HepG2 (cell line): ENCODE measurements at regions not wholly inside any gene's neighbourhood (a gene's known extent, or its start where the extent isn't known, plus 50 kb on each side); places are given as distances from the start of the nearest gene placed in this dataset.

Experiments
- ATAC-seq: fragments of 200-7000 bp; cut with Tn5 transposase; 3 replicates; pipeline ENCODE4 v1.9.1; 2020; ENCODE audit warnings: mild to moderate bottlenecking, moderate library complexity
- BruUV-seq: library from RNA; stranded (reverse); fragments of 400-500 nt; replicated peaks from 2 replicates; lab custom pipeline; 2021; lab: Mats Ljungman, UMichigan
- CTCF ChIA-PET: fragments of 300-600 bp; formaldehyde crosslinking; extraction: SDS; loops from one replicate; lab custom pipeline; 2021; ENCODE audit warnings: low total read pairs, inconsistent platforms, low intra/inter-chr PET ratio; lab: Yijun Ruan, JAX
- POLR2A ChIA-PET: fragments of 350-600 bp; sonication (Branson Sonifier 250); formaldehyde crosslinking; loops from one replicate; lab custom pipeline; 2020; ENCODE audit warnings: antibody characterized with exemption, inconsistent platforms; lab: Yijun Ruan, JAX
- DNase-seq: peaks from one replicate; pipeline ENCODE4 v3.0.0-alpha.2; 2015; ENCODE audit warnings: low spot score
- FAIRE-seq: peaks from 3 replicates; lab custom pipeline; 2011; peaks lifted over from hg19 to GRCh38; lab: Jason Lieb, UNC
- H2AFZ ChIP-seq: one replicate; pipeline ENCODE4 v1.6.1; 2011; ENCODE audit warnings: low read length, inconsistent platforms
- H3K27ac ChIP-seq: fragments of 300-600 bp; 3 replicates; pipeline ENCODE4 v1.8.0; 2011; ENCODE audit warnings: mixed run types, mild to moderate bottlenecking, mixed read lengths, low read length, inconsistent platforms; ENCODE audit not compliant: insufficient read depth; ENCODE audit errors: extremely low read length
- H3K27me3 ChIP-seq, 2 experiments: fragments of 200-600 bp in 1 of 2; 2 replicates in 1 of 2; 3 replicates in 1 of 2; pipeline versions ENCODE4 v1.6.0 to v1.8.0; 2011; ENCODE audit warnings: low read length in 2 of 2, mild to moderate bottlenecking in 2 of 2, moderate library complexity in 2 of 2, inconsistent platforms in 1 of 2; ENCODE audit not compliant: insufficient read depth in 2 of 2, control insufficient read depth in 1 of 2
- H3K36me3 ChIP-seq, 2 experiments: fragments of 200-600 bp in 1 of 2; replicated peaks in 1 of 2; 2 replicates in 1 of 2; 3 replicates in 1 of 2; pipeline versions ENCODE4 v1.5.1 to v1.8.0; 2011; ENCODE audit warnings: low read length in 2 of 2, inconsistent platforms in 1 of 2; ENCODE audit not compliant: insufficient read depth in 2 of 2, control insufficient read depth in 1 of 2
- H3K4me1 ChIP-seq: 2 replicates; pipeline ENCODE4 v1.5.1; 2012; ENCODE audit warnings: low read length, inconsistent platforms; ENCODE audit not compliant: insufficient read depth
- H3K4me2 ChIP-seq: 2 replicates; pipeline ENCODE4 v1.6.0; 2011; ENCODE audit warnings: low read depth, low read length, inconsistent platforms
- H3K4me3 ChIP-seq, 3 experiments: fragments of 200-600 bp in 1 of 3; sonication (generic), shearing (Covaris generic) in 1 of 3; replicated peaks in 1 of 3; 2 replicates each; pipeline ENCODE4 v1.5.1; 2011 to 2016; ENCODE audit warnings: low read length in 3 of 3, inconsistent platforms in 2 of 3, low read depth in 2 of 3, mild to moderate bottlenecking in 2 of 3, control low read depth in 1 of 3, mixed read lengths in 1 of 3; ENCODE audit not compliant: insufficient read depth in 1 of 3
- H3K79me2 ChIP-seq: one replicate; pipeline ENCODE4 v1.6.1; 2011; ENCODE audit warnings: low read length, inconsistent platforms; ENCODE audit not compliant: insufficient read depth
- H3K9ac ChIP-seq: 2 replicates; pipeline ENCODE4 v1.6.0; 2011; ENCODE audit warnings: mild to moderate bottlenecking, low read depth, low read length, inconsistent platforms; ENCODE audit not compliant: insufficient read depth
- H3K9me3 ChIP-seq: 2 replicates; pipeline ENCODE4 v1.5.1; 2012; ENCODE audit warnings: mild to moderate bottlenecking, low read length
- H4K20me1 ChIP-seq: 2 replicates; pipeline ENCODE4 v1.6.0; 2011; ENCODE audit warnings: inconsistent platforms, mild to moderate bottlenecking, low read length, moderate library complexity; ENCODE audit not compliant: insufficient read depth
- EEA1 ChIP-seq: sonication (generic); formaldehyde crosslinking; IDR thresholded peaks from 2 replicates; pipeline ENCODE4 v1.5.1; 2020; ENCODE audit warnings: mild to moderate bottlenecking, missing genetic modification reagents, borderline replicate concordance
- EP300 ChIP-seq, 3 experiments: sonication (generic) in 1 of 3; formaldehyde crosslinking in 1 of 3; IDR thresholded peaks; 2 replicates each; pipeline versions ENCODE4 v1.5.1 to v1.6.1; 2011 to 2020; ENCODE audit warnings: low read depth in 2 of 3, low read length in 2 of 3, borderline replicate concordance in 1 of 3, improper control_type of control experiment in 1 of 3, mild to moderate bottlenecking in 1 of 3, missing genetic modification reagents in 1 of 3, moderate library complexity in 1 of 3
- KDM5A ChIP-seq: fragments of 200-600 bp; sonication (generic); IDR thresholded peaks from 2 replicates; pipeline ENCODE4 v1.7.0; 2018; ENCODE audit warnings: antibody characterized with exemption, mild to moderate bottlenecking, low read length, borderline replicate concordance
- MXD1 ChIP-seq: sonication (generic); formaldehyde crosslinking; IDR thresholded peaks from 2 replicates; pipeline ENCODE4 v1.4.0; 2020; ENCODE audit warnings: mild to moderate bottlenecking, missing genetic modification reagents
- TBP ChIP-seq: sonication (generic); formaldehyde crosslinking; IDR thresholded peaks from 2 replicates; pipeline ENCODE4 v1.5.0; 2020; ENCODE audit warnings: missing genetic modification reagents
- TFE3 ChIP-seq: IDR thresholded peaks from 2 replicates; pipeline ENCODE4 v1.6.1; 2016
- ZBTB34 ChIP-seq: sonication (generic); formaldehyde crosslinking; IDR thresholded peaks from 2 replicates; pipeline ENCODE4 v1.8.0; 2022; ENCODE audit warnings: mild to moderate bottlenecking, missing genetic modification reagents
- ZBTB39 ChIP-seq: sonication (generic); formaldehyde crosslinking; IDR thresholded peaks from 2 replicates; pipeline ENCODE4 v1.5.0; 2020; ENCODE audit warnings: missing genetic modification reagents
- ZNF33A ChIP-seq: sonication (generic); formaldehyde crosslinking; IDR thresholded peaks from 2 replicates; pipeline ENCODE4 v1.5.1; 2020; ENCODE audit warnings: missing genetic modification reagents, mild to moderate bottlenecking, moderate library complexity, borderline replicate concordance
- ZNF512 ChIP-seq: sonication (generic); formaldehyde crosslinking; IDR thresholded peaks from 2 replicates; pipeline ENCODE4 v1.4.0; 2020; ENCODE audit warnings: mild to moderate bottlenecking, missing genetic modification reagents
- ZNF749 ChIP-seq: sonication (generic); formaldehyde crosslinking; IDR thresholded peaks from 2 replicates; pipeline ENCODE4 v1.8.0; 2022; ENCODE audit warnings: mild to moderate bottlenecking, missing genetic modification reagents, moderate library complexity, borderline replicate concordance
- ZNF770 ChIP-seq: sonication (generic); formaldehyde crosslinking; IDR thresholded peaks from 2 replicates; pipeline ENCODE4 v1.5.0; 2020; ENCODE audit warnings: mild to moderate bottlenecking, missing genetic modification reagents
- ZNF792 ChIP-seq: IDR thresholded peaks from 2 replicates; pipeline ENCODE4 v1.6.1; 2016
- WGBS: methylation state at CpG from one replicate; pipeline ENCODE4 v1.1.6; 2017; ENCODE audit warnings: low lambda C conversion rate; 5-methylcytosine and 5-hydroxymethylcytosine counted together
- in situ Hi-C: cut with HindIII; loops from 2 replicates; pipeline ENCODE4 v1.10.0; 2017; ENCODE audit warnings: low pct_unique_long_range_greater_than_20kb; ENCODE audit not compliant: extremely low pct_ligation_motif_present
- intact Hi-C: fragments of 100-400 bp; cut with micrococcal nuclease; formaldehyde crosslinking; loops from one replicate; pipeline ENCODE4 v1.10.0; 2022; ENCODE audit not compliant: unreplicated experiment

DNA sequence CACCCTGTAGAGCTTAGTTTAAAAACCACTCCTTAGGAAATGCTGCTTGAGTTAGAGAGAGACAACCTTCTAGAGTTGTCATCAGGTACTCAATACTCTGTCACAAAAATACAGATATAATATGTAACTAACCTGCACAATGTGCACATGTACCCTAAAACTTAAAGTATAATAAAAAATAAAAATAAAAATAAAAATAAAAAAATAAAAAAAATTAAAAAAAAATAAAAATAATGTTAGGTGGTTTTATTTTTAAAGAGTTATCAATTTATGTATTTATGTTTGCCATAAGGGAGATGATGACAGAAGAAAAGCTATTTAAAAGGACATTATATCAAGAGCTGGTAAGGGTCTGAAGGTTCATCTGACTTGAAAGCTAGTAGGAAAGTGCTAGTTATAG, 397.9 kb downstream of the TMA16 start (continued):
- no peak for TF ChIP-seq TFE3 (CRISPR knock-in tag)
- no peak for TF ChIP-seq ZNF749
- no peak for TF ChIP-seq EP300 (IDR thresholded peaks at IDR 0.05; ENCODE audit: low read depth in 2 of 2, low read length in 2 of 2)
- TF ChIP-seq EP300 (CRISPR knock-in tag; IDR thresholded peaks at IDR 0.05; ENCODE audit: borderline replicate concordance): no peak
- no peak for TF ChIP-seq MXD1 (CRISPR knock-in tag)
- TF ChIP-seq ZBTB39 (CRISPR knock-in tag): no peak

DNA sequence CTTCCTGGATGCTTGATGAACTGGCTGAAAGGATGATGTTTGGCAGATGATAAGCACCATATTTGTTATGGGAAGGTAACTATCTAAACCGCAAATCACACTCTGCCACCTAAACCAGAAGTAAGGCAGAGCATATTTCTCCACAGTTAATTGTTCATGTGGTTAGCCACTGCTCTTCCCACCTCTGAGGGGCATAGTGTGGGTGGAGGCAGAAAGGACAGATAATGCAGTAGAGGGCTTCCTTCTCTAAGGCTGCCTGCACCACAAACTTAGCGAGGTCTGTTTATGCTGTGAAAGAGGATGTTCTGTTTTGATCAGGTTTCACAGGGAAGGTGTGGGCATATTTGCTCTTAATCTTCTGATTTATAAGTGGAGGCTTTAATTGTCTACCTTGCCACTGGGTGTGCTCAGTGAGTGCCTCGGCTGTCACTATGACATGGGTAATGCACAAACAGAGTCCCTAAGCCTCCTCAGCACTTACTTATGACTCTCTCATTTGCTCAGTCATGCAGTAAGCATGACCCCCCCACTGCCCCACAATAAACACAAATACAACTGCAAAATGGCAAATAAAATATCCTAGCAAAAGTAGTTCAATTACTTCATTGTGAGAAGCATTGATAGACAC, 401.0 kb downstream of the TMA16 start:
- in situ Hi-C loops: no loop called here
- Histone ChIP-seq H4K20me1 (no peaks in the 10 kb centered on the region), H3K79me2 (no peaks in the 10 kb centered on the region), H3K4me2 (no peak overlapping the region), H3K4me3 (no peak overlapping the region), H3K27ac (no peak overlapping the region), H3K36me3 (no peaks in the 10 kb centered on the region), H3K27me3 (no peaks in the 10 kb centered on the region), H3K9ac (no peak overlapping the region), H3K4me1 (no peaks in the 10 kb centered on the region), H2AFZ (no peak overlapping the region), H3K9me3 (no peaks in the 10 kb centered on the region)
- BruUV-seq: no TSS peak
- ChIA-PET CTCF (no interaction called here), POLR2A (no interaction called here)
- FAIRE-seq (no peak), ATAC-seq (no peak), DNase-seq (no peak)
- WGBS: 20% methylated on average over 3 of the region's 3 CpGs
- intact Hi-C loops: no loop called here
- TF ChIP-seq TBP (no peak), ZBTB34 (CRISPR knock-in tag) (no peak), EEA1 (CRISPR knock-in tag) (no peak), ZNF512 (CRISPR knock-in tag) (no peak), ZNF792 (CRISPR knock-in tag) (no peak), ZNF770 (CRISPR knock-in tag) (no peak), KDM5A (no peak), ZNF33A (CRISPR knock-in tag) (no peak)
